HCT116 (cell line): ENCODE measurements at regions not wholly inside any gene's neighbourhood (a gene's known extent, or its start where the extent isn't known, plus 50 kb on each side); places are given as distances from the start of the nearest gene placed in this dataset.

Source experiments
- ATAC-seq: fragments of 200-7000 bp; cut with Tn5 transposase; 2 replicates; pipeline ENCODE4 v1.9.1; 2020; ENCODE audit warnings: mild to moderate bottlenecking, moderate library complexity
- BruUV-seq: library from RNA; stranded (reverse); fragments of 400-500 nt; replicated peaks from 2 replicates; lab custom pipeline; 2021; lab: Mats Ljungman, UMichigan
- CTCF ChIA-PET: fragments of 300-600 bp; sonication (Branson Sonifier 250); formaldehyde crosslinking; loops from one replicate; lab custom pipeline; 2021; ENCODE audit warnings: antibody characterized with exemption; lab: Charles Lee
- POLR2A ChIA-PET: fragments of 300-600, 350-600 bp; sonication (Branson Sonifier 250); formaldehyde crosslinking; loops from one replicate; lab custom pipeline; 2021; ENCODE audit warnings: antibody characterized with exemption; lab: Charles Lee
- RAD21 ChIA-PET, 2 experiments: fragments of 300-600 bp; sonication (Branson Sonifier 250); formaldehyde crosslinking; loops; one replicate each; lab custom pipeline; 2023; ENCODE audit warnings: low total read pairs in 2 of 2; ENCODE audit not compliant: uncharacterized antibody in 2 of 2, unreplicated experiment in 2 of 2, low non-redundant PET in 1 of 2; lab: Charles Lee
- DNase-seq: peaks from one replicate; pipeline ENCODE4 v3.0.0-alpha.2; 2010; ENCODE audit warnings: low read depth, low spot score
- H2AFZ ChIP-seq: fragments of 200-600 bp; shearing (Covaris generic), sonication (generic); 2 replicates; pipeline ENCODE4 v1.6.1; 2017; ENCODE audit warnings: low read depth, mixed run types, mixed read lengths, antibody characterized with exemption, low read length; ENCODE audit not compliant: poor library complexity, severe bottlenecking
- H3K27ac ChIP-seq: 2 replicates; pipeline ENCODE4 v1.5.1; 2012; ENCODE audit warnings: low read depth, low read length
- H3K27me3 ChIP-seq: fragments of 200-600 bp; sonication (generic); 2 replicates; pipeline ENCODE4 v1.6.1; 2016; ENCODE audit warnings: mixed run types, low read length, mixed read lengths; ENCODE audit not compliant: insufficient read depth
- H3K36me3 ChIP-seq, 2 experiments: fragments of 200-500 bp in 1 of 2; fragments of 200-600 bp in 1 of 2; sonication (Bioruptor generic) in 1 of 2; sonication (generic) in 1 of 2; 2 replicates each; pipeline versions ENCODE4 v1.5.1 to v1.6.1; 2014 to 2016; ENCODE audit warnings: low read length in 2 of 2, inconsistent platforms in 1 of 2, mixed read lengths in 1 of 2, mixed run types in 1 of 2; ENCODE audit not compliant: insufficient read depth in 2 of 2, control insufficient read depth in 1 of 2
- H3K4me1 ChIP-seq, 2 experiments: fragments of 200-600 bp in 1 of 2; sonication (generic) in 1 of 2; 2 replicates each; pipeline versions ENCODE4 v1.5.1 to v1.6.1; 2012 to 2017; ENCODE audit warnings: low read length in 2 of 2, inconsistent platforms in 1 of 2, mild to moderate bottlenecking in 1 of 2, mixed read lengths in 1 of 2, mixed run types in 1 of 2, moderate library complexity in 1 of 2; ENCODE audit not compliant: insufficient read depth in 2 of 2, control insufficient read depth in 1 of 2
- H3K4me2 ChIP-seq: fragments of 200-600 bp; sonication (generic); 2 replicates; pipeline ENCODE4 v1.6.1; 2017; ENCODE audit warnings: mixed run types, low read length, mixed read lengths
- H3K4me3 ChIP-seq, 2 experiments: fragments of 200-600 bp in 1 of 2; sonication (generic) in 1 of 2; replicated peaks in 1 of 2; 2 replicates each; pipeline ENCODE4 v1.5.1; 2011 to 2016; ENCODE audit warnings: low read length in 2 of 2, control low read depth in 1 of 2, low read depth in 1 of 2, mild to moderate bottlenecking in 1 of 2, mixed read lengths in 1 of 2, mixed run types in 1 of 2
- H3K79me2 ChIP-seq: fragments of 200-600 bp; sonication (generic); 2 replicates; pipeline ENCODE4 v1.6.1; 2017; ENCODE audit warnings: mild to moderate bottlenecking, mixed run types, low read length, moderate library complexity, mixed read lengths; ENCODE audit not compliant: insufficient read depth
- H3K9ac ChIP-seq: fragments of 200-600 bp; sonication (generic); 2 replicates; pipeline ENCODE4 v1.6.1; 2016; ENCODE audit warnings: low read length, mixed read lengths
- H3K9me2 ChIP-seq: fragments of 200-600 bp; sonication (generic), shearing (Covaris generic); 2 replicates; pipeline ENCODE4 v1.6.1; 2017; ENCODE audit warnings: mixed run types, mild to moderate bottlenecking, moderate library complexity; ENCODE audit not compliant: insufficient read depth
- H3K9me3 ChIP-seq, 2 experiments: fragments of 200-500 bp in 1 of 2; fragments of 200-600 bp in 1 of 2; sonication (Bioruptor generic) in 1 of 2; sonication (generic) in 1 of 2; 2 replicates each; pipeline ENCODE4 v1.6.1; 2014 to 2017; ENCODE audit warnings: low read length in 2 of 2, mixed read lengths in 2 of 2, inconsistent platforms in 1 of 2, low read depth in 1 of 2, mild to moderate bottlenecking in 1 of 2, mixed run types in 1 of 2, moderate library complexity in 1 of 2; ENCODE audit not compliant: control insufficient read depth in 1 of 2, insufficient read depth in 1 of 2
- H4K20me1 ChIP-seq: fragments of 200-600 bp; sonication (generic), shearing (Covaris generic); 2 replicates; pipeline ENCODE4 v1.6.1; 2017; ENCODE audit warnings: mixed run types, mild to moderate bottlenecking, moderate library complexity; ENCODE audit not compliant: insufficient read depth
- CBX3 ChIP-seq: IDR thresholded peaks from 2 replicates; pipeline ENCODE4 v1.6.1; 2012; ENCODE audit warnings: low read depth
- EGR1 ChIP-seq: IDR thresholded peaks from 2 replicates; pipeline ENCODE4 v1.6.1; 2012; ENCODE audit warnings: low read depth
- ELF1 ChIP-seq: IDR thresholded peaks from 2 replicates; pipeline ENCODE4 v1.6.1; 2012; ENCODE audit warnings: low read depth, borderline replicate concordance
- EZH2 ChIP-seq: fragments of 200-600 bp; sonication (generic); IDR thresholded peaks from 2 replicates; pipeline ENCODE4 v1.6.1; 2017; ENCODE audit warnings: antibody characterized with exemption, mixed run types
- EZH2phosphoT487 ChIP-seq: fragments of 200-600 bp; IDR thresholded peaks from 2 replicates; pipeline ENCODE4 v1.6.1; 2018; ENCODE audit warnings: antibody characterized with exemption, borderline replicate concordance
- FOSL1 ChIP-seq: IDR thresholded peaks from 2 replicates; pipeline ENCODE4 v1.6.1; 2012; ENCODE audit warnings: low read depth
- JUND ChIP-seq: IDR thresholded peaks from 2 replicates; pipeline ENCODE4 v1.6.1; 2012
- POLR2A ChIP-seq: IDR thresholded peaks from 2 replicates; pipeline ENCODE4 v1.7.0; 2011; ENCODE audit warnings: borderline replicate concordance; ENCODE audit not compliant: insufficient read depth, insufficient read length; ENCODE audit errors: extremely low read depth
- POLR2AphosphoS5 ChIP-seq: IDR thresholded peaks from 2 replicates; pipeline ENCODE4 v1.6.1; 2011; ENCODE audit warnings: mild to moderate bottlenecking, low read depth, low read length, moderate library complexity
- SIN3A ChIP-seq: IDR thresholded peaks from 2 replicates; pipeline ENCODE4 v1.6.1; 2012; ENCODE audit warnings: low read depth
- SP1 ChIP-seq: IDR thresholded peaks from 2 replicates; pipeline ENCODE4 v1.6.1; 2012; ENCODE audit warnings: low read depth
- SRF ChIP-seq: IDR thresholded peaks from 2 replicates; pipeline ENCODE4 v1.6.1; 2012; ENCODE audit warnings: low read depth
- YY1 ChIP-seq: IDR thresholded peaks from 2 replicates; pipeline ENCODE4 v1.6.1; 2011; ENCODE audit warnings: low read length, low read depth, moderate library complexity, mild to moderate bottlenecking; ENCODE audit not compliant: insufficient replicate concordance; ENCODE audit errors: extremely low read depth
- ZNF274 ChIP-seq: fragments of 200-500 bp; sonication (Bioruptor generic); IDR thresholded peaks from 2 replicates; pipeline ENCODE4 v1.6.1; 2014; ENCODE audit warnings: mild to moderate bottlenecking, low read depth, low read length, inconsistent platforms
- intact Hi-C: fragments of 100-400 bp; cut with micrococcal nuclease; formaldehyde crosslinking; loops from 2 replicates; pipeline ENCODE4 v1.10.0; 2022
- TF ChIP-seq, protein P1 (sequence below), 3 experiments: fragments of 200-600 bp in 1 of 3; sonication (generic) in 1 of 3; IDR thresholded peaks in 2 of 3; conservative IDR thresholded peaks in 1 of 3; 2 replicates each; pipeline ENCODE4 v1.5.1; 2012 to 2017; ENCODE audit warnings: low read depth in 2 of 3, low read length in 2 of 3, antibody characterized with exemption in 1 of 3, borderline replicate concordance in 1 of 3, control low read depth in 1 of 3, mild to moderate bottlenecking in 1 of 3, mixed read lengths in 1 of 3, mixed run types in 1 of 3, moderate library complexity in 1 of 3; ENCODE audit not compliant: insufficient read depth in 1 of 3
- TF ChIP-seq, protein P2 (sequence below): IDR thresholded peaks from 2 replicates; pipeline ENCODE4 v1.6.1; 2012; ENCODE audit warnings: low read depth
- TF ChIP-seq, protein P3 (sequence below): IDR thresholded peaks from 2 replicates; pipeline ENCODE4 v1.6.1; 2011; ENCODE audit warnings: mild to moderate bottlenecking, low read length, moderate library complexity; ENCODE audit not compliant: insufficient replicate concordance; ENCODE audit errors: extremely low read depth

DNA sequence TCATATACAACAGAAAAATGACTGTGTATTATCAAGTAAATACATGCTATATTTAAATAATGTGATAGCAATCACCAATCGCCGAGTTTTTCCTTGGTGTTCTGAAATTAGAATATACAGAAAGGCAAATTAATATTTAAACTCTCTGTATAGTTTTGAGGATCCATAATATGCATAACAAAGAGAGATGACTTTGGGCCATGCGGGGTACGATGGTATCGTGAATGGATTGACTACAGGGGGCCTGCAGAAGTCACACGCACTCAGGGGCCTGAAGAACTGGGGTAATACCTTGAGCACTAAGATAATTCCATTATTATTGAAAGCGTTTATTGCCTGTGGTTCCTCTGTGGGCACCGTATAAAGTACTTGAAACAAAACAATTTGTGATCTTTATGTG lies 314.0 kb downstream of the TEX29 start (continued):
- TF ChIP-seq, protein P1, sequence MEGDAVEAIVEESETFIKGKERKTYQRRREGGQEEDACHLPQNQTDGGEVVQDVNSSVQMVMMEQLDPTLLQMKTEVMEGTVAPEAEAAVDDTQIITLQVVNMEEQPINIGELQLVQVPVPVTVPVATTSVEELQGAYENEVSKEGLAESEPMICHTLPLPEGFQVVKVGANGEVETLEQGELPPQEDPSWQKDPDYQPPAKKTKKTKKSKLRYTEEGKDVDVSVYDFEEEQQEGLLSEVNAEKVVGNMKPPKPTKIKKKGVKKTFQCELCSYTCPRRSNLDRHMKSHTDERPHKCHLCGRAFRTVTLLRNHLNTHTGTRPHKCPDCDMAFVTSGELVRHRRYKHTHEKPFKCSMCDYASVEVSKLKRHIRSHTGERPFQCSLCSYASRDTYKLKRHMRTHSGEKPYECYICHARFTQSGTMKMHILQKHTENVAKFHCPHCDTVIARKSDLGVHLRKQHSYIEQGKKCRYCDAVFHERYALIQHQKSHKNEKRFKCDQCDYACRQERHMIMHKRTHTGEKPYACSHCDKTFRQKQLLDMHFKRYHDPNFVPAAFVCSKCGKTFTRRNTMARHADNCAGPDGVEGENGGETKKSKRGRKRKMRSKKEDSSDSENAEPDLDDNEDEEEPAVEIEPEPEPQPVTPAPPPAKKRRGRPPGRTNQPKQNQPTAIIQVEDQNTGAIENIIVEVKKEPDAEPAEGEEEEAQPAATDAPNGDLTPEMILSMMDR (IDR thresholded peaks at IDR 0.05 in 2 of 3, conservative IDR thresholded peaks at IDR 0.05 in 1 of 3; ENCODE audit: borderline replicate concordance in 1 of 3, insufficient read depth in 1 of 3, low read depth in 2 of 3, low read length in 2 of 3): no peak

DNA sequence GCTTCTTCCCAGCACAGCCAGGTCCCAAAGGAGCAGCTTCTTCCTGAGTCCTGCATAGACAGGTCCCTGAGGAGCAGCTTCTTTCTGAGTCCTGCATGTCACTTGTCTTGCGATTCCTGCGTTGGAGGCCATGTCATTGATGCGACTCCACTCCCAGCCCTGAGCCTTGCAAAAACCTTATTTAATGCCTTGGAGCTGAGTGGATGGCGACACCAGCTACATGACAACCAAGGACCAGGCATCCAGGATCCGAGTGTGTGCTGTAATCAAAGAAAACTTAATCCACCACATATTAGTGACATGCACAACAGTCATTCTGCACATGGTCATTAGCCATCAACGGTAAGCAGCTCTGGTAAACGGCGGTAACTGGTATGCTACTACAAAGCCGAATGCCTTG lies 315.8 kb downstream of the TEX29 start:
- ChIA-PET CTCF (no interaction called here), POLR2A (no interaction called here), RAD21 (no interaction called here)
- ATAC-seq (no peak), DNase-seq (no peak)
- Histone ChIP-seq H3K36me3 (no peaks in the 10 kb centered on the region), H3K79me2 (no peaks in the 10 kb centered on the region), H3K9me2 (no peaks in the 10 kb centered on the region), H3K4me3 (no peak overlapping the region), H3K27me3 (peaks cover 16% of the 10 kb centered on the region; the same call in 1 of the 2 replicates), H3K27ac (no peak overlapping the region), H3K4me1 (no peaks in the 10 kb centered on the region), H3K9me3 (no peaks in the 10 kb centered on the region), H4K20me1 (no peaks in the 10 kb centered on the region), H2AFZ (no peak overlapping the region), H3K4me2 (no peak overlapping the region), H3K9ac (no peak overlapping the region)
- TF ChIP-seq YY1 (no peak), EZH2phosphoT487 (no peak), SRF (no peak), POLR2A (no peak), CBX3 (no peak), JUND (no peak), FOSL1 (no peak), EGR1 (no peak), ZNF274 (no peak), POLR2AphosphoS5 (no peak), ELF1 (no peak), SP1 (no peak), SIN3A (no peak), EZH2 (no peak)
- TF ChIP-seq, protein P2, sequence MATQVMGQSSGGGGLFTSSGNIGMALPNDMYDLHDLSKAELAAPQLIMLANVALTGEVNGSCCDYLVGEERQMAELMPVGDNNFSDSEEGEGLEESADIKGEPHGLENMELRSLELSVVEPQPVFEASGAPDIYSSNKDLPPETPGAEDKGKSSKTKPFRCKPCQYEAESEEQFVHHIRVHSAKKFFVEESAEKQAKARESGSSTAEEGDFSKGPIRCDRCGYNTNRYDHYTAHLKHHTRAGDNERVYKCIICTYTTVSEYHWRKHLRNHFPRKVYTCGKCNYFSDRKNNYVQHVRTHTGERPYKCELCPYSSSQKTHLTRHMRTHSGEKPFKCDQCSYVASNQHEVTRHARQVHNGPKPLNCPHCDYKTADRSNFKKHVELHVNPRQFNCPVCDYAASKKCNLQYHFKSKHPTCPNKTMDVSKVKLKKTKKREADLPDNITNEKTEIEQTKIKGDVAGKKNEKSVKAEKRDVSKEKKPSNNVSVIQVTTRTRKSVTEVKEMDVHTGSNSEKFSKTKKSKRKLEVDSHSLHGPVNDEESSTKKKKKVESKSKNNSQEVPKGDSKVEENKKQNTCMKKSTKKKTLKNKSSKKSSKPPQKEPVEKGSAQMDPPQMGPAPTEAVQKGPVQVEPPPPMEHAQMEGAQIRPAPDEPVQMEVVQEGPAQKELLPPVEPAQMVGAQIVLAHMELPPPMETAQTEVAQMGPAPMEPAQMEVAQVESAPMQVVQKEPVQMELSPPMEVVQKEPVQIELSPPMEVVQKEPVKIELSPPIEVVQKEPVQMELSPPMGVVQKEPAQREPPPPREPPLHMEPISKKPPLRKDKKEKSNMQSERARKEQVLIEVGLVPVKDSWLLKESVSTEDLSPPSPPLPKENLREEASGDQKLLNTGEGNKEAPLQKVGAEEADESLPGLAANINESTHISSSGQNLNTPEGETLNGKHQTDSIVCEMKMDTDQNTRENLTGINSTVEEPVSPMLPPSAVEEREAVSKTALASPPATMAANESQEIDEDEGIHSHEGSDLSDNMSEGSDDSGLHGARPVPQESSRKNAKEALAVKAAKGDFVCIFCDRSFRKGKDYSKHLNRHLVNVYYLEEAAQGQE: no peak
- TF ChIP-seq, protein P3, sequence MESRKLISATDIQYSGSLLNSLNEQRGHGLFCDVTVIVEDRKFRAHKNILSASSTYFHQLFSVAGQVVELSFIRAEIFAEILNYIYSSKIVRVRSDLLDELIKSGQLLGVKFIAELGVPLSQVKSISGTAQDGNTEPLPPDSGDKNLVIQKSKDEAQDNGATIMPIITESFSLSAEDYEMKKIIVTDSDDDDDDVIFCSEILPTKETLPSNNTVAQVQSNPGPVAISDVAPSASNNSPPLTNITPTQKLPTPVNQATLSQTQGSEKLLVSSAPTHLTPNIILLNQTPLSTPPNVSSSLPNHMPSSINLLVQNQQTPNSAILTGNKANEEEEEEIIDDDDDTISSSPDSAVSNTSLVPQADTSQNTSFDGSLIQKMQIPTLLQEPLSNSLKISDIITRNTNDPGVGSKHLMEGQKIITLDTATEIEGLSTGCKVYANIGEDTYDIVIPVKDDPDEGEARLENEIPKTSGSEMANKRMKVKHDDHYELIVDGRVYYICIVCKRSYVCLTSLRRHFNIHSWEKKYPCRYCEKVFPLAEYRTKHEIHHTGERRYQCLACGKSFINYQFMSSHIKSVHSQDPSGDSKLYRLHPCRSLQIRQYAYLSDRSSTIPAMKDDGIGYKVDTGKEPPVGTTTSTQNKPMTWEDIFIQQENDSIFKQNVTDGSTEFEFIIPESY: no peak
- no TSS peak for BruUV-seq
- intact Hi-C loops: no loop called here
